HepG2 (cell line): ENCODE measurements at regions not wholly inside any gene's neighbourhood (a gene's known extent, or its start where the extent isn't known, plus 50 kb on each side); places are given as distances from the start of the nearest gene placed in this dataset.

Experiments used
- ATAC-seq: fragments of 200-7000 bp; cut with Tn5 transposase; 3 replicates; pipeline ENCODE4 v1.9.1; 2020; ENCODE audit warnings: mild to moderate bottlenecking, moderate library complexity
- BruUV-seq: library from RNA; stranded (reverse); fragments of 400-500 nt; replicated peaks from 2 replicates; lab custom pipeline; 2021; lab: Mats Ljungman, UMichigan
- CTCF ChIA-PET: fragments of 300-600 bp; formaldehyde crosslinking; extraction: SDS; loops from one replicate; lab custom pipeline; 2021; ENCODE audit warnings: low total read pairs, inconsistent platforms, low intra/inter-chr PET ratio; lab: Yijun Ruan, JAX
- POLR2A ChIA-PET: fragments of 350-600 bp; sonication (Branson Sonifier 250); formaldehyde crosslinking; loops from one replicate; lab custom pipeline; 2020; ENCODE audit warnings: antibody characterized with exemption, inconsistent platforms; lab: Yijun Ruan, JAX
- DNase-seq: peaks from one replicate; pipeline ENCODE4 v3.0.0-alpha.2; 2015; ENCODE audit warnings: low spot score
- FAIRE-seq: peaks from 3 replicates; lab custom pipeline; 2011; peaks lifted over from hg19 to GRCh38; lab: Jason Lieb, UNC
- H2AFZ ChIP-seq: one replicate; pipeline ENCODE4 v1.6.1; 2011; ENCODE audit warnings: low read length, inconsistent platforms
- H3K27ac ChIP-seq: fragments of 300-600 bp; 3 replicates; pipeline ENCODE4 v1.8.0; 2011; ENCODE audit warnings: mixed run types, mild to moderate bottlenecking, mixed read lengths, low read length, inconsistent platforms; ENCODE audit not compliant: insufficient read depth; ENCODE audit errors: extremely low read length
- H3K27me3 ChIP-seq, 2 experiments: fragments of 200-600 bp in 1 of 2; 2 replicates in 1 of 2; 3 replicates in 1 of 2; pipeline versions ENCODE4 v1.6.0 to v1.8.0; 2011; ENCODE audit warnings: low read length in 2 of 2, mild to moderate bottlenecking in 2 of 2, moderate library complexity in 2 of 2, inconsistent platforms in 1 of 2; ENCODE audit not compliant: insufficient read depth in 2 of 2, control insufficient read depth in 1 of 2
- H3K36me3 ChIP-seq, 2 experiments: fragments of 200-600 bp in 1 of 2; replicated peaks in 1 of 2; 2 replicates in 1 of 2; 3 replicates in 1 of 2; pipeline versions ENCODE4 v1.5.1 to v1.8.0; 2011; ENCODE audit warnings: low read length in 2 of 2, inconsistent platforms in 1 of 2; ENCODE audit not compliant: insufficient read depth in 2 of 2, control insufficient read depth in 1 of 2
- H3K4me1 ChIP-seq: 2 replicates; pipeline ENCODE4 v1.5.1; 2012; ENCODE audit warnings: low read length, inconsistent platforms; ENCODE audit not compliant: insufficient read depth
- H3K4me2 ChIP-seq: 2 replicates; pipeline ENCODE4 v1.6.0; 2011; ENCODE audit warnings: low read depth, low read length, inconsistent platforms
- H3K4me3 ChIP-seq, 3 experiments: fragments of 200-600 bp in 1 of 3; sonication (generic), shearing (Covaris generic) in 1 of 3; replicated peaks in 1 of 3; 2 replicates each; pipeline ENCODE4 v1.5.1; 2011 to 2016; ENCODE audit warnings: low read length in 3 of 3, inconsistent platforms in 2 of 3, low read depth in 2 of 3, mild to moderate bottlenecking in 2 of 3, control low read depth in 1 of 3, mixed read lengths in 1 of 3; ENCODE audit not compliant: insufficient read depth in 1 of 3
- H3K79me2 ChIP-seq: one replicate; pipeline ENCODE4 v1.6.1; 2011; ENCODE audit warnings: low read length, inconsistent platforms; ENCODE audit not compliant: insufficient read depth
- H3K9ac ChIP-seq: 2 replicates; pipeline ENCODE4 v1.6.0; 2011; ENCODE audit warnings: mild to moderate bottlenecking, low read depth, low read length, inconsistent platforms; ENCODE audit not compliant: insufficient read depth
- H3K9me3 ChIP-seq: 2 replicates; pipeline ENCODE4 v1.5.1; 2012; ENCODE audit warnings: mild to moderate bottlenecking, low read length
- H4K20me1 ChIP-seq: 2 replicates; pipeline ENCODE4 v1.6.0; 2011; ENCODE audit warnings: inconsistent platforms, mild to moderate bottlenecking, low read length, moderate library complexity; ENCODE audit not compliant: insufficient read depth
- ETV5 ChIP-seq: IDR thresholded peaks from 2 replicates; pipeline ENCODE4 v1.6.1; 2018; ENCODE audit warnings: missing biosample characterization, missing genetic modification reagents, inconsistent platforms, borderline replicate concordance
- KLF13 ChIP-seq: sonication (generic); formaldehyde crosslinking; IDR thresholded peaks from 2 replicates; pipeline ENCODE4 v1.4.0; 2020; ENCODE audit warnings: mild to moderate bottlenecking, missing genetic modification reagents
- MIER2 ChIP-seq: IDR thresholded peaks from 2 replicates; pipeline ENCODE4 v1.6.1; 2016; ENCODE audit warnings: missing biosample characterization, missing genetic modification reagents
- MXI1 ChIP-seq: IDR thresholded peaks from 3 replicates; pipeline ENCODE4 v1.6.1; 2012; ENCODE audit warnings: low read depth, low read length, inconsistent platforms, borderline replicate concordance
- POLR2AphosphoS5 ChIP-seq: IDR thresholded peaks from 2 replicates; pipeline ENCODE4 v1.6.1; 2012; ENCODE audit warnings: low read depth, low read length
- THAP9 ChIP-seq: sonication (generic); formaldehyde crosslinking; IDR thresholded peaks from 2 replicates; pipeline ENCODE4; 2020; ENCODE audit warnings: missing genetic modification reagents, mild to moderate bottlenecking, borderline replicate concordance
- ZNF234 ChIP-seq: sonication (generic); formaldehyde crosslinking; conservative IDR thresholded peaks from 2 replicates; pipeline ENCODE4 v1.5.1; 2020; ENCODE audit warnings: mild to moderate bottlenecking, missing genetic modification reagents
- ZNF558 ChIP-seq: sonication (generic); formaldehyde crosslinking; IDR thresholded peaks from 2 replicates; pipeline ENCODE4 v1.9.0; 2022; ENCODE audit warnings: mild to moderate bottlenecking, missing genetic modification reagents, borderline replicate concordance
- WGBS: methylation state at CpG from one replicate; pipeline ENCODE4 v1.1.6; 2017; ENCODE audit warnings: low lambda C conversion rate; 5-methylcytosine and 5-hydroxymethylcytosine counted together
- in situ Hi-C: cut with HindIII; loops from 2 replicates; pipeline ENCODE4 v1.10.0; 2017; ENCODE audit warnings: low pct_unique_long_range_greater_than_20kb; ENCODE audit not compliant: extremely low pct_ligation_motif_present
- intact Hi-C: fragments of 100-400 bp; cut with micrococcal nuclease; formaldehyde crosslinking; loops from one replicate; pipeline ENCODE4 v1.10.0; 2022; ENCODE audit not compliant: unreplicated experiment
- TF ChIP-seq, protein P1 (sequence below): sonication (generic); formaldehyde crosslinking; IDR thresholded peaks from 2 replicates; pipeline ENCODE4 v1.5.0; 2020; ENCODE audit warnings: missing genetic modification reagents, mild to moderate bottlenecking, borderline replicate concordance
- TF ChIP-seq, protein P2 (sequence below): sonication (generic); formaldehyde crosslinking; conservative IDR thresholded peaks from 2 replicates; pipeline ENCODE4 v1.4.0; 2020; ENCODE audit warnings: missing genetic modification reagents

- in situ Hi-C loops = no loop called here
- TF ChIP-seq POLR2AphosphoS5 (no peak), MXI1 (no peak), ZNF234 (CRISPR knock-in tag) (no peak), MIER2 (CRISPR knock-in tag) (no peak), ZNF558 (CRISPR knock-in tag) (no peak), ETV5 (CRISPR knock-in tag) (no peak), THAP9 (no peak), KLF13 (CRISPR knock-in tag) (no peak)
- TF ChIP-seq, protein P1, sequence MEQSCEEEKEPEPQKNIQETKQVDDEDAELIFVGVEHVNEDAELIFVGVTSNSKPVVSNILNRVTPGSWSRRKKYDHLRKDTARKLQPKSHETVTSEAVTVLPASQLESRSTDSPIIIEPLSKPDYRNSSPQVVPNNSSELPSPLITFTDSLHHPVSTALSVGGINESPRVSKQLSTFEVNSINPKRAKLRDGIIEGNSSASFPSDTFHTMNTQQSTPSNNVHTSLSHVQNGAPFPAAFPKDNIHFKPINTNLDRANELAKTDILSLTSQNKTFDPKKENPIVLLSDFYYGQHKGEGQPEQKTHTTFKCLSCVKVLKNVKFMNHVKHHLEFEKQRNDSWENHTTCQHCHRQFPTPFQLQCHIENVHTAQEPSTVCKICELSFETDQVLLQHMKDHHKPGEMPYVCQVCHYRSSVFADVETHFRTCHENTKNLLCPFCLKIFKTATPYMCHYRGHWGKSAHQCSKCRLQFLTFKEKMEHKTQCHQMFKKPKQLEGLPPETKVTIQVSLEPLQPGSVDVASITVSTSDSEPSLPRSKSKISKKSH = no peak
- TF ChIP-seq, protein P2, sequence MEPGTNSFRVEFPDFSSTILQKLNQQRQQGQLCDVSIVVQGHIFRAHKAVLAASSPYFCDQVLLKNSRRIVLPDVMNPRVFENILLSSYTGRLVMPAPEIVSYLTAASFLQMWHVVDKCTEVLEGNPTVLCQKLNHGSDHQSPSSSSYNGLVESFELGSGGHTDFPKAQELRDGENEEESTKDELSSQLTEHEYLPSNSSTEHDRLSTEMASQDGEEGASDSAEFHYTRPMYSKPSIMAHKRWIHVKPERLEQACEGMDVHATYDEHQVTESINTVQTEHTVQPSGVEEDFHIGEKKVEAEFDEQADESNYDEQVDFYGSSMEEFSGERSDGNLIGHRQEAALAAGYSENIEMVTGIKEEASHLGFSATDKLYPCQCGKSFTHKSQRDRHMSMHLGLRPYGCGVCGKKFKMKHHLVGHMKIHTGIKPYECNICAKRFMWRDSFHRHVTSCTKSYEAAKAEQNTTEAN (CRISPR knock-in tag) = no peak
- TF ChIP-seq, all 625 proteins: peak for 0
- no peaks in the 10 kb centered on the region for H3K9me3 ChIP-seq
- FAIRE-seq (no peak), ATAC-seq (no peak), DNase-seq (no peak)
- H2AFZ ChIP-seq = no peak overlapping the region
- H3K27ac ChIP-seq = no peak overlapping the region
- POLR2A ChIA-PET = no interaction called here
- CTCF ChIA-PET = no interaction called here
- H3K9ac ChIP-seq = no peak overlapping the region
- intact Hi-C loops = no loop called here
- no TSS peak for BruUV-seq
- no peaks in the 10 kb centered on the region for H3K27me3 ChIP-seq
- H3K36me3 ChIP-seq = no peaks in the 10 kb centered on the region
- H3K79me2 ChIP-seq = no peaks in the 10 kb centered on the region
- WGBS = 0% methylated on average over 4 of the region's 4 CpGs
- H3K4me1 ChIP-seq = no peaks in the 10 kb centered on the region
- H3K4me2 ChIP-seq = no peak overlapping the region
- no peaks in the 10 kb centered on the region for H4K20me1 ChIP-seq
- no peak overlapping the region for H3K4me3 ChIP-seq
Observed at GRCh38 chr7:120163449-120163848, 109.5 kb upstream of the KCND2 start.
